Tibial nerve (tissue), 3 donors: ENCODE measurements at regions not wholly inside any gene's neighbourhood (a gene's known extent, or its start where the extent isn't known, plus 50 kb on each side); places are given as distances from the start of the nearest gene placed in this dataset.

Source experiments
- POLR2A ChIP-seq, 2 donors: fragments of 450-650 bp; IDR thresholded peaks; one replicate each; pipeline ENCODE4 v1.6.1; 2017; ENCODE audit warnings: antibody characterized with exemption in 2 of 2, mild to moderate bottlenecking in 2 of 2, moderate library complexity in 2 of 2
- TF ChIP-seq, protein P1 (sequence below), 5 experiments: fragments of 200-600 bp in 3 of 5; fragments of 450-650 bp in 2 of 5; sonication (generic) in 3 of 5; IDR thresholded peaks; one replicate each; pipeline ENCODE4 v1.5.1; 2016 to 2019; ENCODE audit warnings: antibody characterized with exemption in 5 of 5, mild to moderate bottlenecking in 3 of 5, moderate library complexity in 2 of 5

DNA sequence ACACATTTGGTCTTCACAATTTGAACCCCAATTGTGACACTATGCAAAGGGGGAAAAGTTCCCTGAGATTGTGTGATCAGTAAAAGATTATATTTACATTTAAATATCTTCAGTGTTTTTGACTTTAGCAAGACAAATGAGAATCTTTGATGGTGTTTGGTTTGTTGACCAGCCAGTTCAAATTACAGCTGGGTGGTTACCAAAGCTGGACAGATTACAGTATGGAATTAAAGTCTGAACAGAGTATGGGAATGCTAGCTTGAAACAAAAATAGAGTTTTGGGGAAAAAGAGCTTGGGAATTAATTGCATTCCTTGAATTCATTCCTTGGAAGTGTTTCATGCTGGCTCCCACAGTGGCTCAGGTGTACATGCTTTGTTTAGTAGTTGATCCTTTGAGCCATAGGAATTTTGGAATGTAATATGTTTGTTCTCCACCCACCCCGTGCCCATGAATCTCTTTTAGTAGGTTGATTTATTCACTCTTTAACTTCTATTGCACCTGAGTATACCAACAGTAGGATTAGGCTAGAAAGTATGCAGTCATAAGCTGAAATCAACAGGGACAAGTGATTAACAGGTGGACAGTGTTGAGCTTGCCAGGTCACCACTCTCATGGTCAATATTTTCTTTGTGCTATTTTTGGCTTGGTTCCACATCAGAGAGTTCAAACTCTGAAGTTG, 81.1 kb upstream of the HELT start:
- TF ChIP-seq, protein P1, sequence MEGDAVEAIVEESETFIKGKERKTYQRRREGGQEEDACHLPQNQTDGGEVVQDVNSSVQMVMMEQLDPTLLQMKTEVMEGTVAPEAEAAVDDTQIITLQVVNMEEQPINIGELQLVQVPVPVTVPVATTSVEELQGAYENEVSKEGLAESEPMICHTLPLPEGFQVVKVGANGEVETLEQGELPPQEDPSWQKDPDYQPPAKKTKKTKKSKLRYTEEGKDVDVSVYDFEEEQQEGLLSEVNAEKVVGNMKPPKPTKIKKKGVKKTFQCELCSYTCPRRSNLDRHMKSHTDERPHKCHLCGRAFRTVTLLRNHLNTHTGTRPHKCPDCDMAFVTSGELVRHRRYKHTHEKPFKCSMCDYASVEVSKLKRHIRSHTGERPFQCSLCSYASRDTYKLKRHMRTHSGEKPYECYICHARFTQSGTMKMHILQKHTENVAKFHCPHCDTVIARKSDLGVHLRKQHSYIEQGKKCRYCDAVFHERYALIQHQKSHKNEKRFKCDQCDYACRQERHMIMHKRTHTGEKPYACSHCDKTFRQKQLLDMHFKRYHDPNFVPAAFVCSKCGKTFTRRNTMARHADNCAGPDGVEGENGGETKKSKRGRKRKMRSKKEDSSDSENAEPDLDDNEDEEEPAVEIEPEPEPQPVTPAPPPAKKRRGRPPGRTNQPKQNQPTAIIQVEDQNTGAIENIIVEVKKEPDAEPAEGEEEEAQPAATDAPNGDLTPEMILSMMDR (IDR thresholded peaks at IDR 0.05): no peak
- no peak for TF ChIP-seq POLR2A (IDR thresholded peaks at IDR 0.05)
